Neuronal stem cell (in vitro differentiated cells): ENCODE measurements at regions not wholly inside any gene's neighbourhood (a gene's known extent, or its start where the extent isn't known, plus 50 kb on each side); places are given as distances from the start of the nearest gene placed in this dataset.

ENCODE experiments used
- DNase-seq: peaks from one replicate; pipeline ENCODE4 v3.0.0-alpha.2; 2013; ENCODE audit warnings: low spot score
- H2AFZ ChIP-seq: one replicate; pipeline ENCODE4 v1.6.1; 2013; ENCODE audit warnings: mild to moderate bottlenecking, low read length, inconsistent platforms
- H2AK5ac ChIP-seq: 2 replicates; pipeline ENCODE4 v1.6.1; 2013; ENCODE audit warnings: low read depth, mild to moderate bottlenecking, inconsistent platforms, low read length, moderate library complexity, mixed read lengths
- H2BK120ac ChIP-seq: 2 replicates; pipeline ENCODE4 v1.6.1; 2013; ENCODE audit warnings: low read depth, mild to moderate bottlenecking, inconsistent platforms, low read length, moderate library complexity, mixed read lengths
- H2BK12ac ChIP-seq: one replicate; pipeline ENCODE4 v1.6.1; 2013; ENCODE audit warnings: low read length, inconsistent platforms
- H2BK15ac ChIP-seq: 2 replicates; pipeline ENCODE4 v1.6.1; 2013; ENCODE audit warnings: mild to moderate bottlenecking, low read length, inconsistent platforms, mixed read lengths
- H2BK5ac ChIP-seq: one replicate; pipeline ENCODE4 v1.6.1; 2013; ENCODE audit warnings: inconsistent platforms, mild to moderate bottlenecking, low read length, moderate library complexity
- H3K14ac ChIP-seq: one replicate; pipeline ENCODE4 v1.6.1; 2013; ENCODE audit warnings: low read length, inconsistent platforms
- H3K18ac ChIP-seq: 2 replicates; pipeline ENCODE4 v1.6.1; 2013; ENCODE audit warnings: low read length, inconsistent platforms
- H3K23ac ChIP-seq: 2 replicates; pipeline ENCODE4 v1.6.1; 2013; ENCODE audit warnings: low read depth, mild to moderate bottlenecking, mixed read lengths, low read length, inconsistent platforms; ENCODE audit not compliant: poor library complexity
- H3K27ac ChIP-seq: replicated peaks from 3 replicates; pipeline ENCODE4 v1.5.1; 2013; ENCODE audit warnings: low read length, inconsistent platforms
- H3K27me3 ChIP-seq, 3 experiments: 2 replicates each; pipeline ENCODE4 v1.6.1; 2013; ENCODE audit warnings: low read length in 3 of 3, mild to moderate bottlenecking in 2 of 3, inconsistent platforms in 1 of 3, low read depth in 1 of 3, mixed read lengths in 1 of 3, moderate library complexity in 1 of 3; ENCODE audit not compliant: control insufficient read depth in 3 of 3, insufficient read depth in 3 of 3
- H3K36me3 ChIP-seq, 2 donors: replicated peaks in 1 of 2; 2 replicates each; pipeline ENCODE4 v1.6.1; 2013; ENCODE audit warnings: low read length in 2 of 2; ENCODE audit not compliant: control insufficient read depth in 2 of 2, insufficient read depth in 2 of 2
- H3K4ac ChIP-seq: 2 replicates; pipeline ENCODE4 v1.6.1; 2013; ENCODE audit warnings: inconsistent platforms, mild to moderate bottlenecking, low read length, moderate library complexity
- H3K4me1 ChIP-seq, 2 donors: 1 replicate in 1 of 2; 2 replicates in 1 of 2; pipeline ENCODE4 v1.6.1; 2013; ENCODE audit warnings: low read length in 2 of 2, low read depth in 1 of 2; ENCODE audit not compliant: control insufficient read depth in 2 of 2, insufficient read depth in 1 of 2
- H3K4me2 ChIP-seq: one replicate; pipeline ENCODE4 v1.6.1; 2013; ENCODE audit warnings: mild to moderate bottlenecking, low read length, inconsistent platforms; ENCODE audit not compliant: insufficient read depth, poor library complexity, severe bottlenecking
- H3K4me3 ChIP-seq, 2 donors: 2 replicates each; pipeline ENCODE4 v1.5.1; 2013; ENCODE audit warnings: low read length in 2 of 2, mild to moderate bottlenecking in 2 of 2, inconsistent platforms in 1 of 2, moderate library complexity in 1 of 2
- H3K79me1 ChIP-seq: one replicate; pipeline ENCODE4 v1.6.1; 2013; ENCODE audit warnings: low read depth, mild to moderate bottlenecking, inconsistent platforms, low read length, moderate library complexity
- H3K9ac ChIP-seq: one replicate; pipeline ENCODE4 v1.6.1; 2013; ENCODE audit warnings: mild to moderate bottlenecking, low read depth, low read length, inconsistent platforms; ENCODE audit not compliant: poor library complexity
- H3K9me3 ChIP-seq, 2 donors: replicated peaks in 1 of 2; 2 replicates each; pipeline versions ENCODE3 to v1.6.1; 2013; ENCODE audit warnings: low read length in 2 of 2, mild to moderate bottlenecking in 2 of 2, inconsistent platforms in 1 of 2, low read depth in 1 of 2, mixed read lengths in 1 of 2, moderate library complexity in 1 of 2; ENCODE audit not compliant: control insufficient read depth in 2 of 2, insufficient read depth in 1 of 2
- H4K8ac ChIP-seq: one replicate; pipeline ENCODE4 v1.6.1; 2013; ENCODE audit warnings: low read depth, mild to moderate bottlenecking, inconsistent platforms, low read length, moderate library complexity
- H4K91ac ChIP-seq: one replicate; pipeline ENCODE4 v1.6.1; 2013; ENCODE audit warnings: low read length, low read depth, mild to moderate bottlenecking, inconsistent platforms; ENCODE audit not compliant: poor library complexity
- WGBS, 2 donors: extraction: QIAGEN DNeasy Blood & Tissue Kit; methylation state at CpG; one replicate each; pipeline ENCODE4 v1.1.7; 2013; ENCODE audit warnings: missing lambda C conversion rate in 2 of 2, mixed read lengths in 1 of 2; ENCODE audit not compliant: insufficient read length in 2 of 2, insufficient replicate concordance in 1 of 2; ENCODE audit errors: extremely low coverage in 2 of 2; 5-methylcytosine and 5-hydroxymethylcytosine counted together

- Histone ChIP-seq H3K4me3 (no peak overlapping the region), H3K23ac (no peak overlapping the region), H3K36me3 (no peaks in the 10 kb centered on the region), H4K91ac (no peak overlapping the region), H2AK5ac (peak overlapping the region; percentile 70), H3K4me1 (no peaks in the 10 kb centered on the region), H3K14ac (no peak overlapping the region), H3K27ac (no peak overlapping the region), H4K8ac (no peak overlapping the region), H3K9me3 (no peaks in the 10 kb centered on the region), H2BK120ac (no peak overlapping the region), H3K27me3 (no peaks in the 10 kb centered on the region), H3K4ac (no peak overlapping the region), H2AFZ (no peak overlapping the region), H3K4me2 (no peak overlapping the region), H2BK12ac (no peak overlapping the region), H2BK15ac (peak overlapping the region; percentile 79), H2BK5ac (no peak overlapping the region), H3K9ac (no peak overlapping the region), H3K18ac (peak overlapping the region; percentile 67), H3K79me1 (no peaks in the 10 kb centered on the region)
- WGBS, 2 donors = no CpG with 5 or more reads among the region's 10 CpGs
- no peak for DNase-seq
Measured at GRCh38 chr1:29784276-29785136, 548.2 kb downstream of the PTPRU start.

GRCh38 chr1:29783508-29784275 lies 547.4 kb downstream of the PTPRU start:
- no peak overlapping the region for H4K91ac ChIP-seq
- no peak overlapping the region for H3K23ac ChIP-seq
- H2BK120ac ChIP-seq = no peak overlapping the region
- no peak overlapping the region for H3K9ac ChIP-seq
- H2AFZ ChIP-seq = no peak overlapping the region
- H3K4me1 ChIP-seq = peaks cover 0 to 2% of the 10 kb centered on the region in 2 donors
- no peak overlapping the region for H2BK5ac ChIP-seq
- H2BK12ac ChIP-seq = no peak overlapping the region
- H2AK5ac ChIP-seq = peak overlapping the region; percentile 8
- H3K79me1 ChIP-seq = no peaks in the 10 kb centered on the region
- no peak overlapping the region for H4K8ac ChIP-seq
- no peak overlapping the region for H2BK15ac ChIP-seq
- DNase-seq = no peak
- no CpG with 5 or more reads among the region's 17 CpGs for WGBS, 2 donors
- H3K4me3 ChIP-seq = no peak overlapping the region
- H3K18ac ChIP-seq = peak overlapping the region; percentile 6
- H3K36me3 ChIP-seq = no peaks in the 10 kb centered on the region
- no peak overlapping the region for H3K4me2 ChIP-seq
- H3K9me3 ChIP-seq = no peaks in the 10 kb centered on the region
- no peak overlapping the region for H3K4ac ChIP-seq
- no peak overlapping the region for H3K14ac ChIP-seq
- H3K27ac ChIP-seq = no peak overlapping the region
- no peaks in the 10 kb centered on the region for H3K27me3 ChIP-seq

GRCh38 chr1:29782846-29783507 lies 546.7 kb downstream of the PTPRU start:
- Histone ChIP-seq H3K14ac (no peak overlapping the region), H3K36me3 (no peaks in the 10 kb centered on the region), H3K4me2 (no peak overlapping the region), H3K9me3 (no peaks in the 10 kb centered on the region), H4K8ac (no peak overlapping the region), H3K27ac (no peak overlapping the region), H3K4me3 (no peak overlapping the region), H3K4me1 (peaks cover 0 to 2% of the 10 kb centered on the region in 2 donors), H2BK12ac (no peak overlapping the region), H3K27me3 (no peaks in the 10 kb centered on the region), H3K4ac (no peak overlapping the region), H2BK120ac (no peak overlapping the region), H3K18ac (no peak overlapping the region), H2AK5ac (peak overlapping the region; percentile 8), H2BK15ac (no peak overlapping the region), H2BK5ac (no peak overlapping the region), H4K91ac (no peak overlapping the region), H3K23ac (no peak overlapping the region), H3K9ac (no peak overlapping the region), H3K79me1 (no peaks in the 10 kb centered on the region), H2AFZ (no peak overlapping the region)
- DNase-seq = no peak
- WGBS, 2 donors = no CpG with 5 or more reads among the region's 6 CpGs

GRCh38 chr1:29779146-29779545 lies 542.8 kb downstream of the PTPRU start:
- H3K18ac ChIP-seq = no peak overlapping the region
- no peak overlapping the region for H3K4me2 ChIP-seq
- H4K91ac ChIP-seq = no peak overlapping the region
- no CpG with 5 or more reads among the region's 5 CpGs for WGBS, 2 donors
- no peaks in the 10 kb centered on the region for H3K27me3 ChIP-seq
- H3K36me3 ChIP-seq = no peaks in the 10 kb centered on the region
- no peak overlapping the region for H3K4ac ChIP-seq
- H3K27ac ChIP-seq = no peak overlapping the region
- no peaks in the 10 kb centered on the region for H3K9me3 ChIP-seq
- no peak overlapping the region for H3K23ac ChIP-seq
- no peak overlapping the region for H2BK5ac ChIP-seq
- peaks cover 0 to 2% of the 10 kb centered on the region in 2 donors for H3K4me1 ChIP-seq
- H2BK15ac ChIP-seq = no peak overlapping the region
- H4K8ac ChIP-seq = no peak overlapping the region
- no peak overlapping the region for H2AFZ ChIP-seq
- no peak for DNase-seq
- H2AK5ac ChIP-seq = no peak overlapping the region
- no peak overlapping the region for H3K14ac ChIP-seq
- no peak overlapping the region for H3K4me3 ChIP-seq
- H3K79me1 ChIP-seq = no peaks in the 10 kb centered on the region
- no peak overlapping the region for H2BK120ac ChIP-seq
- no peak overlapping the region for H3K9ac ChIP-seq
- no peak overlapping the region for H2BK12ac ChIP-seq
